Limb (tissue), 2 donors: ENCODE measurements at regions not wholly inside any gene's neighbourhood (a gene's known extent, or its start where the extent isn't known, plus 50 kb on each side); places are given as distances from the start of the nearest gene placed in this dataset.

Experiments used
- DNase-seq, 2 donors: peaks; one replicate each; pipeline ENCODE4 v3.0.0-alpha.2; 2016; ENCODE audit errors: extremely low spot score in 2 of 2

DNA sequence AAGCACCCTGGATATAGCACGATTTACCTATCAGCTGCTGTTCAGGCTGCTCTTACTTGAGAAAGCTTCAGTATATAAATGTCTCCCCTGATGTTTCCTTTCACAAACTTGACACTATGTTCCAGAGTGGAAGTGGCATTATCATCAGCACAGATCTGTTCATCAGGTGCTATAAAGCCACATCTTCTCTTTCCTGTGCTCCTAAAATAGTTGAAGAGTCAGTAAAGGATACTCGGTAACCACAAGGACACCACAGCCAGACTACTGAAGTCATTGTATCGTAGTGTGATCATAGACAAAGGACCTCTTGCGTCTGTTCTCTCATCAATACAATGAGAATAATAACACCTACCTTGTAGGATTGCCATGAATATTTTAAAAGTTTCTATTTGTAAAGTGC, 841.0 kb upstream of the CELF4 start:
- DNase-seq = no peak

DNA sequence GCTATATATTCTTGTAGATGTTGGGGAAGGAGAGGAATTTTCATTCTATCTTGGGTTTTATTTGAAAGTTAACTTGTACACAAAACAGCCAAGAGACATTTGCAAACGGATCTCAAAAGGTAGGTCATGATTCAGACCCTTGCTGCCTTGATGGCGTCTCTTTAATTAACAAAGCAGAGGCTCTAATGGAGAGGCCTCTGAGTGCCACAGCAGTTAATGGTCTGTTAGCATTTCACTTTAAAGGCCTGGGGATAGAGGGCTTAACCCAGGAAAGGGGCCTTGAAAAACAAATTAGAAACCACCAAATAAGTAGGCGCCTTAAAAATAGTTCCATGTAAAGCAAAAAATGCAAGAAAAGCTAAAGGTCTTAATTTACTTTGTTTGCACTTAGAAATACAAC, 836.9 kb upstream of the CELF4 start:
- no peak for DNase-seq

DNA sequence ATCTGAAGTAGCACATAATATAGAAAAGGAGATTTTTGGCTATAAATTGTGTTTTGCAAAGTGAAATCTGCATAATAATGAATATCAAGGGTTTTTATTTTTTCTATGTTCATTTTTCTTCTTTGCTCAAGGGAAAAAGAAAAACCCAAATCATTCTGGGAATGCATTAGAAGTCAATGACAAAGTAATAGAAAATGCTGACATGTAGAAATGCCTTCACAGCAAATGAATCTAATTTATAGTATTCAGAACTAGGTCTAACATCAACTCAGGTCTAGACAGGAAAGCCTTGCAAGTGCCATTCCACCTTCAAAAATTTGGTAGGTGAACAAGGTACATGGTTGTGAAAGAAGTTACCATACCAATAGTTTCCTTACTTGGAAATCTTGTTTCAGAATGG, 831.5 kb upstream of the CELF4 start:
- DNase-seq = no peak

DNA sequence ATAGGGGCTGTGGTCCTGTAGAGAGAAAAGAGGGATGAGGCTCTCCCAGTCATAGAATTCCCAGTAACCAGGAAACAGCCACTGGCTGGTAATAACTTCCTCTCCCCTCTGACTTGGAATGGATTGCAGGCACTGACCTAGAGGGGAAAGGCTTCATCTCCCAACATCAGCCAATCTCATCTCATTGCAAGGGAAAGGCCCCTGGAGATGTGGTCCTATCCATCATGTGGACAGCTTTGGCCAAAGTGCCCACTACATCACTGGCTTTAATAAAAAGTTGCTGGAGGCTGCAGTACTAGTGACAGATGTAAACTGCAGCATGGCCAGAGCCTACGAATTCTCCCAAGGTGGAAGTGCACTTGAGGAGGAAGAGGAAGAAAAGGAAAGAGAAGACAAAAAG, 820.5 kb upstream of the CELF4 start:
- no peak for DNase-seq

DNA sequence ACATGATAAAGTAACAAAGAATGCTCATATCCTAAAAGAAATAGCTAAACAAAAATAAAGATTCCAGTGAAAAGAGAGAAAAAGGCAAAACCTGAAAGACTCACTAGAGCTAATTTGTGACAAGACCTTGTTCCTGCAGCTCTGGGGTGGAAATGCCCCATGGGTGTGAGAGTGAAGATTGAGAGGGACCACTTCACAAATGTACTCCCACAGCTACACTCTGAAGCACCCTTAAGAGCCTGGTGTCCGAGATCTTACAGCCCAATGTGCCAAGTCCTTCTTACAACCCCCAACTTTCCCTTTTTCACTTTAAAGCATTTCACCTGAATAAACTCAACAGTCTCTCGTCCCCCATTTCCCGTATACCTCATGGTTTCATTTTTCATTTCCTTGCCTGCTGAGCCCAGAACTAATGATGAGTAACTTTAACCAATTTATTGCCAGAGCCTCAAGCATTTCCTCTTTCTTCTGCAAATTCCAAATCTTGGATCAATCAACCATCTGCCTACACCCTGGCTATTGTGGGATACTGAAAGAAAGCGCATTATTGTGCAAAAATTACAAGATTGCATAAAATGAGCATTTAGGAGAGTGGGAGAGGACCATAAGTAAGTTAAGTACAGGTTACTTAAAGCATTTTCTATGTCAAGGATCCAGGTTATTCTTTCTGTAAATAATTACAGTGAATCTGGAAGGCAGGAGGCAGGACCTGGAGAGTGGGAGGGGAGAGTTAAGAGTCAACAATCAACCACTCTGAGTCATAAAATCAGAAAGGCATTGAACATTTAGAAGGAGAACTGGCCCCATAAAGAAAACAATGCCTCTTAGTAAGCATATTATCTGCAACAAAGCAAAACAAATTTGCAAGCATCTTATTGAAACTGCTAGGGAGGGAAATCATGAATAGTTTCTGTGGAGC, 804.4 kb upstream of the CELF4 start:
- no peak for DNase-seq

DNA sequence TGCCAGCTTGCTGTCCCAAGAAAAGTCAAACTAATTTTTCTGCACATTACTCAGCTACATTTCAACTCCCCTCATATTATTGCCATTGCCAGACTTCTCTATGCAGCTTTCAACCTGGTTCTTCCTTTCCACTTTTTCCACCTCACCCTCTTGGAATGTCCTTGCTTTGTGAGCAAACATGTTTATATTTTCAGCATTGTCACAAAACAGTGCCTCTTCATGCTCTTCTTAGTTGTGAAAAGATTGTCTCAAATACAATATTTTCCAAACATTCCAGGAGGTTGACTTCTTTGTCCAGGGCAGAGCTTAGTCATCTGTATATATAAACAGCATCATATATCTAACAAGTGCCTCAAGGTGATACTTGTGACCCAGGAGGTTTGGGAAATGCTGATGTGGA, 803.3 kb upstream of the CELF4 start:
- DNase-seq = no peak

DNA sequence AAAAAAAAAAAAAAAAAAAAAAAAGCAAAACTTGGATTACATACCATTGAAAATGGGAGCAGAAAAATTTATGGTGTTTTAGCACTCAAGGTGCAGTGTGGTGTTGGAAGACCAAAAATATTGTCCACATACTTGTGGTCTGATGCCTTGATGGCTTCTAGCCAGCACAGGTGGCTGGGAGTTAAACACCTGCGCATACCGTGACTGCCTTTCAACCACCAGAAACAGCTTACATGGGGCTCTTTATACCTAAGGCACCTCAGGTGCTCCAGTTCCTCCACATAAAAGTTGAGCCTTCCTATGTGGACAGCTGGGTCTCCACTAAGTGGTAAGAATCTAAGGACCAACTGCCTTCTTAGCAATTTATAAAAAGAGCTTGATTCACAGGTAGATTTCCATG, 802.6 kb upstream of the CELF4 start:
- DNase-seq = no peak

DNA sequence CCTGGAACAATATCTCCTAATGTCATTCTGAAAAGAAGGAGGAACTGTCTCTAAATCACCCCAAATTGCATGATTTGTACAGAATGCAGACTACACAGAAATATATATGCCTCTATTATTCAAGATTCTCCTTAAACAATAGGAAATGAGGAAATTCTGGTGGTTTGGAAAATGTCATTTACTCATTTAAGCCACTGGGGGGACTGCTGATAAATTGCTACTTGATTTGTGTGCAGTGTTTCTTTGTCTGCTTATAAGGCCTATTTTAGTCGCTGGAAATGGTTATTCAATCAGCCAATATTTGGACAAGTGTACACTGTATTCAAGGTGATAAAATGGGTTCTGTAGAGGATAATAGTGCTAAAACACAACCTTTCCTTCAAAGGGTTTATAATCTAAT, 801.9 kb upstream of the CELF4 start:
- DNase-seq = no peak

DNA sequence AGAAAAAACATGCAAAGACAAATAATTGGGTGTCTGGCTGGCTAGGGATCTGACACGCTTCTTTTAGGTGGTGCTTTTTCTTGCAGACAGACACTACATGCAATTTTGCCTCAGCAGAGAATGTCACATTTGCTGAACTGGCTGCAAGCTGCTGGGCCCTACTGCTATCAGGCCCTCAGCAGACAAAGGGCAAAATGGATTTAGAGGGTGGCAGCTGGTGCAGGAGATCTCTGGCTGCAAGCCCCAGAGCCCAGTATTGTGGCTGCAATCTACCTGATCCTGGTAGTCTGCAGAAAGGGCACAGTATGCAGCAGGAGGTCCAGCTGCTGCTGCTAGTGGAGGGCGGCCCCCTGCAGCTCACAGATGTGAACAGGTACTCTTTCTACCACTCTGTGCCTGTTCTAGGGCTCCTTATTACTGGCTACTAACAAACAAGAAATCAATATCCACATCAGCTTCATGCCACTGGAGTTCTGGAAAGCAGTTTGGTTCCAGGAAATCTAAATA, 796.7 kb upstream of the CELF4 start:
- DNase-seq = no peak

DNA sequence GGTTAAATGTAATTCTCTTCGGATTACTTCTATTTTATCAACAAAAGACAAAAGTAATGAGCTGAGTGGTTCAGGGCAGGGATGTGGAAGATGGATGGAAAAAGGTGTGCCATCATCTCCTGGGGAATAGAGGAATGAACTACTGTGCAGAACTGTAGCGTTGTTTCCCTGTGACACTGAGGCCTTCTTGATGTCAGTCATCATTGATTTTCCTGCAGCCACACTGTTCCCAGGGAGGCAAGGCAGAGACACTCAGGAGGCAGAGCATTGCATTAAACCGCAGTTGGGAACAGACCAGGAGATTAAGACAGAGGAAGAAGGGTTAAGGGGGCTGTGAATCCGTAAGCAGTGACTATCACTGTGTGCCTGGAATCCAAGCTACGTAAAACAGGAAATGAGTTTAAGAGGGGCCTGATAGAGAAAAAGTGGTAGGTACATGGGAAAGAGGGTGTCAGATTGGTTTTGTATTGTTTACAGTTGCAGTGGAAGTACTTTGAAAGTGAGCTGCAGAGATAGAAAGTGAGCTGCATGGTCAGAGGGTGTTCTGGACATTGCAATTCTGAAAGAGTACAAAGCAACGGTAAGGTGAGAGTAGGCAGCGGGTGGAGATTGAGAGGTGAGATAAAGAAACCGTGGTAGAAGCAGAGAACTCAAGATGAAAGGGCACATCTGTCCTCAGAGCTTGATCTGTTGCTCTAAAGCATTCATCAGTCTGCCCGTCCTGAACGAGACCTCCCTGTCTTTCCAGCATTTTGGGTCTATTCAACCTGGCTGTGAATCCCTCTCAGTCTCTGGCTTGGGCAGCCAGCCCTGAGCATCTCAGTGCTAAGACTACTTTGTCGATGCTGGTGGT, 793.4 kb upstream of the CELF4 start:
- DNase-seq = no peak

DNA sequence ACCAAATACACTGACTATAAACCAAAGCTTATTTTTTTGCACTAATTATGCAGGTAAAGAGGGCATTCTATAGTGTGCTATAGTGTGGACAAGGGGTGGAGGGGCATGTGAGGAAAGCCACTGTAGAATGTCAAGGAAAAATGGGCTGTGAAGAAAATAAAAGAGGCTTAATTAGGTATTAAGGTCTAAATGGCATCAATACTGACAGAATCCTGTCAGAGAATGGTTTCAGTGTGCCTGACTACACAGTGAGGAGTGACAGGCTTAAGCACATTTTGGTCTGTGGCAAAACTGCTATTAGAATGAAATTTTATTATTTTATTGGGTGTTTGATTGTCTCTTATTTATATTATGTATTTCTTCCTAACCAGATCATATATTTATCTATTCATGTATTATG, 787.6 kb upstream of the CELF4 start:
- DNase-seq = no peak

DNA sequence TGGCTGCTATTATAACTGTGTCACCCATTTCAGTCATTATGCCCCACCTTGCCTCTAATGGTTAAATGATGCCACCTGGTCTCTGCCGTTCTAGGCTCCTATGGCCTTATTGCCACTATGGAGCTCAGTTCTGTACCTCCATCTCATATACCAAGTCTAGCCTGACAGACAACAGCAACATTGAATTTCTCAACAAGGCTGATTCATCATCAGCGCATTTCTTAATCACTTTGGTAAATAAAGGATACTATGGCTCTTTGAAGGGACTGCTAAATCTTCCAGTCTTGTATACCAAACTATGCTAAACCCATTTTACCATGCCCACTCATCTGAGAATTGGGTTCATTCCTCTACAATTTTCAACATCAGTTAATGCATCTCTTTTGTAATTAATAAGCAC, 784.5 kb upstream of the CELF4 start:
- DNase-seq = no peak

DNA sequence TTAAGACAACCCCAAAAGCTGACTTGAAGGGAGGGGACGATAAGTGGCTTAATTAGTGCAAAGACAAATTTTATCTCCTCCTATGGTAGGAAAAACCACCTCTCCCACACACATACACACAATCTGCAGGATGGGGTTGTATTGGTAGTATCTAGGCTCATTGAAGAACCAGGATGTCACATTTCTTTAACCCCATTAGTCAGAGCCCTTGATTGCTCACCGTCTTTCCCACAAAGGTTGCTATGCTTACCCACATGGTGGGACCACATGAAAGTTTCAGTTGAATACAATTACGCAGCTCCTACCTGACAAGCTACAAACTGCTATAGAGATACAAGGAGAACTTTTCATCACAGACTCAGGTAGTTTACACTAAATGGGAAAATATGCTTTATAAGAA, 765.0 kb upstream of the CELF4 start:
- DNase-seq = no peak

DNA sequence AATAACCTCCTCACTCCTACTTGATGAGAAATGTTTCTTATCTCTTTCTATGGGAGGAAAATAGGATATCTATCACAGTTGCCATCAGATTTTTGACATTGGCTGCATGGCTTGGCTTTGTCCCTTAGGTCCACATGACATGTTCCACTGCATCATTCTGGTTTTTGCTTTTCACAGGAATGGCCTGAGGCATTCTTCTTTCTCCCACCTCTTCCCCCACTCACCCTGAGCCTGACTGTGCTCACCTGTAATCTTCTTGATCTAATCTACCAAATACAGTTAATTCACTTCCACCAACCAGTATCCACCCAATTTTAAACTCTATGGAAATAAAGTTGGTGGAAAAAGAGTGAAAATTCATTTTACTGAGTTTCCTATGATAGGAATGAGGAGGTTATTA, 763.5 kb upstream of the CELF4 start:
- no peak for DNase-seq

DNA sequence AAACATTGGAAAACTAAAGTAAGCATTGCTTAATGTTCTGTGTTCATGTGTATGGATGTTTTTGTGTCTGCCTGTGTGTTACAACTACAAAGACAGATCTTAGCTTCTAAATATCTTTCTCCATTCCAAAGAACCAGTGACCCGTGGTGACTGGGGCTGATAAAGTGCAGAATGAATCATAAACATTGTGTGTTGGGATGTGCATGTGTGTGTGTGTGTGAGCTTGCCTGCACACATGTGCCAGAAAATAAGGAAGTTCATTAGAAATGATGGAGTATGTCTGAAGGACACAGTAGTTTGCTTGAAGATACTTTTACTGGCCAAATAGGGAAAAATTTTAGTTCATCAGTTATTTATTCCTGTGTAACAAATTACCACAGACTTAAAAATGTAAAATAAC, 756.6 kb upstream of the CELF4 start:
- no peak for DNase-seq

DNA sequence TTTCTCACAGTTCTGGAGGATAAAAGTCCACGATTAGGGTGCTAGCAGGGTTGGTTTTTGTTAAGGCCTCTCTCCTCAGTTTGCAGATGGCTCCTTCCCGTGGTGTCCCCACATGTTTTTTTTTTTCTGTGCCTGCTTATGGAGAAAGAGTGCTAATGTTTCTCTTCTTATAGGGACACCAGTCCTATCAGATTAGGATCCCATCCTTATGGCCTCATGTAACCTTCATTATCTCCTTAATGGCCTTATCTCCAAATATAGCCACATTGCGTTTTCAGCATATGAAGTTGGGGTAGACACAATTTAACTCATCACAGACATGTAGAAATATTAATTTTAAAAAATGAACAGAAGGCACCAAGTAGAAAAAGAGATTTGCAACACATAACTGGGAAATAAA, 755.7 kb upstream of the CELF4 start:
- DNase-seq = no peak

DNA sequence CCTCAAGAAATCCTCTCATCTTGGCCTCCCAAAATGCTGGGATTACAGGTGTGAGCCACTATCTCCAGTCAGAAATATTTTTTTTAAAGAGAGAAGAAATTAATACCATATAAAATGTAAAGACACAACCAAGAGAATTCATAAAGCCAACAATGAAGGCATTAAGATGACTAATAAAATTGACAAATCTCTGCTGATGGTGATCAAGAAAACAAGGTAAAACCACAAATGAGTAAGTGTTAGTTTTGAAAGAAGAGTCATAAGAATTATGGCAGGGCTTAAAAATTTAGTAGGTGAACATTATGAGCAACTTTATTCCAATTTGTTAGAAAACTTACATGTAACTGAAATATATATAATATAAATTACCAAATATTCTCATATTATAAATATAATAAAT, 752.8 kb upstream of the CELF4 start:
- DNase-seq = no peak

DNA sequence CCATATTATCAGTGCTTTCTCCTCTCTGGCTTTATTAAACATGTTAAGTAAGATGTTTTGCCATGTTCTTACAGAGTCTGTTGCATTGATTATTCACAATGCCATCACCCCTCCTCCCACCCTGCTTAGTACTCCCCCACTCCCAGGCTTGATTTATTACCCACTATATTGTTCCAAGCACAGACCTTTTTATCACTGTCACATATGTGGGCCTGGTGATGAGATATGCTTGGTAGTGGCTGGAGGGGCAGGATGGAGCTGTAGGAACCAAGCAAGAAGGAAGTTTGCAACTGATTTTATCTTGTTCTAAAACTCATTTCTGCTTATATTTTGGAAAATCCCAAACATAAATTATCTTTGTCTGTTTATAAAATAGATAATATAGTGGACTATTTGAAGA, 748.2 kb upstream of the CELF4 start:
- no peak for DNase-seq

DNA sequence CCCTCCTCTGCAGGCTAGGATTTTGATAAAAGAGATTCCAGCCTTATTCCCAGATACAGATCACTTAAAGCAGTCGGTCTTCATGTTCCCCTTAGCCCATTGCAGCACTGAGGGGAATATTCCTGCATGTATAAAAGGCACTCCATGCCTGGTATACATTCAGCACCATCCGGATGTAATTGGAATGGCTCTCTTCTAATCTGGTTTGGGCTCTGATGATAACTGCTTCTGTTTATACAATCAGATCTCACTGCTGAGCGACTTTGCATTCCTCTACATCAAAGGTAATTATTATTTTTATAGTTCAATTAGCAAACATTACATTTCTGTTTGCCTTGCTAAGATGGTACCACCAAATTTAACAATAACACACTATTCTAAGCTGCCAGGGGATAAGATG, 746.9 kb upstream of the CELF4 start:
- no peak for DNase-seq

DNA sequence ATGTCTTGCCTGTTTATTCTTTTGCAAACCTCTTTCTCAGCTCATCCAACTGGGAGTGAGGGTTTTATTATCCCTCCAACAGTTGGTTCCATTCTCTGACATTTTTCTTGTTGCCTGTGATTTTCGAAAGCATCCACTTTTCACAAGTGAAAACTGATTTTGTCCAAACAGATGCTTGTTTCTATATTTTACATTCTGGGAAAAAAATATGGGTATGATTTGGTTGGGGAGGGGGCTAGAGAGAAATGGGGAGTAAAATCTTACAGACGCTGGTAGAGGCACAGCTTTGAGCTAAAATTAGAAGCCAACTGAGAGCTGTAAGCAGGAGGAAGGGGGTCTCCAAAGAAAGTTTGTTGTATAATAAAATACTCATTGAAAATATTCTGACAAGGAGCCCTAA, 745.3 kb upstream of the CELF4 start:
- no peak for DNase-seq

DNA sequence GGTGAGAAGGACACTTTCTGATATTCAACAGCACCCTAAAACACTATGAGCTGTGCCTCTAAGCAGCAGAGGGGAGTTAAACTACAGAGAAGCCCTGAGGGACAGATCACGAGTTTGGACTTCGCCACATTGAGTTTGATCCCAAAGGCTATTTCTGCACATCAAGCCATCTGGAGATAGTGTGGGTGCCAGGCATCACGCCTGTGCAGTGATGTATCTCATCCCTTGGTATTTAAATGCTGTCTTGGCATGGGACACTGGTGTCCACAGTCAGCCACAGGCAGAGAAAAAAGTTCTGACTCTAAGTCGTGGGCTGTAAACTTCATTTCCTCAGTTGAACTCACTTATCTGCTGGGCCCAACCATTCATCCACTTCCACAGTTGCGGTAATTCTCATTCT, 742.3 kb upstream of the CELF4 start:
- no peak for DNase-seq

DNA sequence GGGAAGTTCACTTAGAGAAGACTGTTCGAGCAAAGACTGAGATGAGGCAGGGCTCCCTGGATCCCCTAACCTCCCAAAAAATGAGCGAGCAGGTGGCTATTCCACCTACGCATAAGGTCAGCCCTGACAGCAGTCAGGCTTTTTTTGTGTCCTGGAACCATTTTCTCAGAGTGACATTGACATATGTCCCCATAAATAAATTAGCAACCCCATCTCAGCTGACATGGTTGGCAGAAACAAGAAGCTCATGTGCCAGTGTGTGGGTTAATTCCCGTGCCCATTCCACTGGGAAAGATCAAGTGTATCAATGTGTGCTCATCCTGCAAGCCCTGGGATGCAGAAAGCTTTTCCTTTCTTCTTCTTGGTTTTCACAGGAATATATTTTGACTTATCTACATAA, 740.4 kb upstream of the CELF4 start:
- DNase-seq = no peak

DNA sequence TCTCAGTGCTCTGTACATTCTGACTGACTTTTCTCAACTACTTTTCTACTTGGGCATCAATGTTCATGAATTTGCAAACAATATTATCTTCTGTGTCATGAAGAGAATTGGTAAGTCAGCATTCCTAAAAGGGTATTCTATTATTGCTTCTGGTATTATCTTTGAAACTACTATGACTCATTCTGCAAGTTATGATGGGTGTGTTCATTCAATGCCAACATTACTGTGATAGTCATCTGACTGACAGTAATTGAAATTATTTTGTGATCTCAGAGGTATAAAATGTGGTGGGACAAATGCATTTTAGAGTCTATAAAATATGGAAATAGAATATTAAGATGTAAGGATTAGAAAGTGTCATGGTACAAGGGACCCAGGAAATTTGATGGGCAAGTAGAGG, 736.0 kb upstream of the CELF4 start:
- no peak for DNase-seq
